OCI-LY3 (cell line): ENCODE measurements at regions not wholly inside any gene's neighbourhood (a gene's known extent, or its start where the extent isn't known, plus 50 kb on each side); places are given as distances from the start of the nearest gene placed in this dataset.

Experiments
- EZH2phosphoT487 ChIP-seq: fragments of 200-600 bp; shearing (Covaris generic); IDR thresholded peaks from 2 replicates; pipeline ENCODE4 v1.6.1; 2018; ENCODE audit warnings: antibody characterized with exemption, mixed run types, low read depth
- TF ChIP-seq, protein P1 (sequence below): fragments of 200-600, 300-600 bp; sonication (generic); IDR thresholded peaks from 2 replicates; pipeline ENCODE4 v1.5.1; 2014; ENCODE audit warnings: antibody characterized with exemption, low read length, low read depth

DNA sequence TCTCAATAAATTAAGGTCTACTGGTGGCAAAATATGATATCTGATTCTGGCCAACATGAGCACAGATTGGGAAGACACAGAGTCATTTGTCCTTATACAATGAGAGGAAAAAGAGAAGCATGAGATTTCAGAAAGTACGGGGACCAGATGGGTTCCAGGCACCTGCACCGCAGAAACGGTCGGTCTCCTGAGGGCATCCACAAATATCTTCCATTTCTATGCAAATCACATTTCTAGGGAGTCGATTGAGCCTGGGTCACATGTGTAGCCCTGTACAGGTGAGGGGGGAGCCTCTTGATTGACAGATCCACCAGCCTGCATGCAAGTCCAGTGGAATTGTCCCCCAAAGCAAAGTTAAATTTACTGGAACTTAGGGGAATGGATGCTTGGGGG is 415.6 kb downstream of the NPHP4 start:
- TF ChIP-seq EZH2phosphoT487: no peak
- TF ChIP-seq, protein P1, sequence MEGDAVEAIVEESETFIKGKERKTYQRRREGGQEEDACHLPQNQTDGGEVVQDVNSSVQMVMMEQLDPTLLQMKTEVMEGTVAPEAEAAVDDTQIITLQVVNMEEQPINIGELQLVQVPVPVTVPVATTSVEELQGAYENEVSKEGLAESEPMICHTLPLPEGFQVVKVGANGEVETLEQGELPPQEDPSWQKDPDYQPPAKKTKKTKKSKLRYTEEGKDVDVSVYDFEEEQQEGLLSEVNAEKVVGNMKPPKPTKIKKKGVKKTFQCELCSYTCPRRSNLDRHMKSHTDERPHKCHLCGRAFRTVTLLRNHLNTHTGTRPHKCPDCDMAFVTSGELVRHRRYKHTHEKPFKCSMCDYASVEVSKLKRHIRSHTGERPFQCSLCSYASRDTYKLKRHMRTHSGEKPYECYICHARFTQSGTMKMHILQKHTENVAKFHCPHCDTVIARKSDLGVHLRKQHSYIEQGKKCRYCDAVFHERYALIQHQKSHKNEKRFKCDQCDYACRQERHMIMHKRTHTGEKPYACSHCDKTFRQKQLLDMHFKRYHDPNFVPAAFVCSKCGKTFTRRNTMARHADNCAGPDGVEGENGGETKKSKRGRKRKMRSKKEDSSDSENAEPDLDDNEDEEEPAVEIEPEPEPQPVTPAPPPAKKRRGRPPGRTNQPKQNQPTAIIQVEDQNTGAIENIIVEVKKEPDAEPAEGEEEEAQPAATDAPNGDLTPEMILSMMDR: no peak
